ENCODE measurements at regions not wholly inside any gene's neighbourhood (a gene's known extent, or its start where the extent isn't known, plus 50 kb on each side); places are given as distances from the start of the nearest gene placed in this dataset.

GRCh38 chr5:120958877-120959485 is 494.9 kb downstream of the PRR16 start:
- TF ChIP-seq CTCF (IDR thresholded peaks at IDR 0.05; ENCODE audit: borderline replicate concordance, extremely low read depth, low read length, poor library complexity, severe bottlenecking) (no peak), EZH2 (IDR thresholded peaks at IDR 0.05; ENCODE audit: borderline replicate concordance, low read depth, low read length, severe bottlenecking) (no peak)
